ENCODE measurements at regions not wholly inside any gene's neighbourhood (a gene's known extent, or its start where the extent isn't known, plus 50 kb on each side); places are given as distances from the start of the nearest gene placed in this dataset.

- no peak for TF ChIP-seq CTCF (IDR thresholded peaks at IDR 0.05; ENCODE audit: low read depth, low read length)
- TF ChIP-seq MAX (IDR thresholded peaks at IDR 0.05; ENCODE audit: low read depth, low read length) = no peak
- TF ChIP-seq POLR2A (IDR thresholded peaks at IDR 0.05; ENCODE audit: extremely low read depth, insufficient read length) = no peak
- no peak for TF ChIP-seq MYC (IDR thresholded peaks at IDR 0.05; ENCODE audit: low read depth, low read length)
Observed at GRCh38 chr5:130290219-130290618, 386.0 kb downstream of the CHSY3 start.
